GM12878 (cell line): ENCODE measurements at regions not wholly inside any gene's neighbourhood (a gene's known extent, or its start where the extent isn't known, plus 50 kb on each side); places are given as distances from the start of the nearest gene placed in this dataset.

Experiments used
- ATF2 ChIP-seq: IDR thresholded peaks from 2 replicates; pipeline ENCODE4 v1.6.1; 2012; ENCODE audit warnings: low read length, inconsistent platforms
- ATF7 ChIP-seq: fragments of 450-650 bp; IDR thresholded peaks from 2 replicates; pipeline ENCODE4 v1.6.1; 2016; ENCODE audit warnings: low read depth, mild to moderate bottlenecking
- EED ChIP-seq: sonication (generic); IDR thresholded peaks from 2 replicates; pipeline ENCODE4 v1.6.1; 2016; ENCODE audit warnings: antibody characterized with exemption, low read depth
- GABPA ChIP-seq: IDR thresholded peaks from 2 replicates; pipeline ENCODE4 v1.6.1; 2014; ENCODE audit warnings: antibody characterized with exemption, low read depth, mild to moderate bottlenecking, inconsistent platforms
- POLR2A ChIP-seq: IDR thresholded peaks from 2 replicates; pipeline ENCODE4 v1.6.1; 2011; ENCODE audit warnings: low read depth, mild to moderate bottlenecking, low read length
- RFX5 ChIP-seq: IDR thresholded peaks from 2 replicates; pipeline ENCODE4 v1.6.1; 2011; ENCODE audit warnings: low read depth, low read length, improper control_type of control experiment
- TCF7 ChIP-seq: IDR thresholded peaks from 2 replicates; pipeline ENCODE4 v1.6.1; 2014; ENCODE audit warnings: antibody characterized with exemption, borderline replicate concordance
- USF1 ChIP-seq: IDR thresholded peaks from 2 replicates; pipeline ENCODE4 v1.6.1; 2011; ENCODE audit warnings: borderline replicate concordance, low read depth, mild to moderate bottlenecking, moderate library complexity, mixed read lengths, low read length; ENCODE audit not compliant: insufficient read depth; ENCODE audit errors: extremely low read length
- YBX1 ChIP-seq: fragments of 450-650 bp; IDR thresholded peaks from 2 replicates; pipeline ENCODE4 v1.6.1; 2016; ENCODE audit warnings: antibody characterized with exemption
- TF ChIP-seq, protein P1 (sequence below): fragments of 450-650 bp; formaldehyde crosslinking; IDR thresholded peaks from 2 replicates; pipeline ENCODE4 v1.4.0; 2022; ENCODE audit warnings: mild to moderate bottlenecking, moderate library complexity
- TF ChIP-seq, protein P2 (sequence below): IDR thresholded peaks from 2 replicates; pipeline ENCODE4 v1.6.1; 2012; ENCODE audit warnings: mild to moderate bottlenecking, low read depth, low read length
- TF ChIP-seq, protein P3 (sequence below): fragments of 450-650 bp; conservative IDR thresholded peaks from 2 replicates; pipeline ENCODE4 v1.6.1; 2017; ENCODE audit warnings: mild to moderate bottlenecking, moderate library complexity
- TF ChIP-seq, protein P4 (sequence below), 3 experiments: IDR thresholded peaks in 2 of 3; conservative IDR thresholded peaks in 1 of 3; 2 replicates each; pipeline ENCODE4 v1.5.1; 2011; ENCODE audit warnings: low read depth in 3 of 3, low read length in 3 of 3, mild to moderate bottlenecking in 3 of 3, control low read depth in 2 of 3, moderate library complexity in 2 of 3, inconsistent platforms in 1 of 3, mixed read lengths in 1 of 3; ENCODE audit not compliant: control insufficient read depth in 2 of 3, insufficient read depth in 1 of 3; ENCODE audit errors: extremely low read depth in 1 of 3
- TF ChIP-seq, protein P5 (sequence below): fragments of 450-650 bp; IDR thresholded peaks from 2 replicates; pipeline ENCODE4 v1.6.1; 2017; ENCODE audit warnings: mild to moderate bottlenecking

DNA sequence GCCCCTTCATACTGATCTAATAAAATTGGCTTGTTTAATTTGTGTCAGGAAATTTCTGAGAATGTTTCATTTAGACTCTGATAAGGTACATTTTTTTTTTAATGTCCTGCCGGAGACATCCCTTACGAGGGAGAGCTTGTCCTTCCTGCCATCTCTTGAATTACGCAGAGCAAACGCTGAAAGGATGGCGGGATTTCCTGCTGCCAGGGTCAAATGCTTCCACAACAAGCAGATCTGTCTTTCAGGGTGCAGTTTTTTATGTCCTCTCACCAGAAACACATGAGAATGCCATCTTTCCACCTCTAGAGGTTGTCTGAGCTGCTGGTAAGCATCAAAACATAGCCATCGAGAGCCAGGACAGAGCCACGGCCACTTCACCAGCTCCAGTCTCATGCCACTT, 126.8 kb upstream of the ARHGAP5 start:
- TF ChIP-seq RFX5 (no peak), POLR2A (no peak), TCF7 (no peak), GABPA (no peak), YBX1 (no peak), ATF2 (no peak), EED (no peak), USF1 (no peak), ATF7 (no peak)
- TF ChIP-seq, protein P1, sequence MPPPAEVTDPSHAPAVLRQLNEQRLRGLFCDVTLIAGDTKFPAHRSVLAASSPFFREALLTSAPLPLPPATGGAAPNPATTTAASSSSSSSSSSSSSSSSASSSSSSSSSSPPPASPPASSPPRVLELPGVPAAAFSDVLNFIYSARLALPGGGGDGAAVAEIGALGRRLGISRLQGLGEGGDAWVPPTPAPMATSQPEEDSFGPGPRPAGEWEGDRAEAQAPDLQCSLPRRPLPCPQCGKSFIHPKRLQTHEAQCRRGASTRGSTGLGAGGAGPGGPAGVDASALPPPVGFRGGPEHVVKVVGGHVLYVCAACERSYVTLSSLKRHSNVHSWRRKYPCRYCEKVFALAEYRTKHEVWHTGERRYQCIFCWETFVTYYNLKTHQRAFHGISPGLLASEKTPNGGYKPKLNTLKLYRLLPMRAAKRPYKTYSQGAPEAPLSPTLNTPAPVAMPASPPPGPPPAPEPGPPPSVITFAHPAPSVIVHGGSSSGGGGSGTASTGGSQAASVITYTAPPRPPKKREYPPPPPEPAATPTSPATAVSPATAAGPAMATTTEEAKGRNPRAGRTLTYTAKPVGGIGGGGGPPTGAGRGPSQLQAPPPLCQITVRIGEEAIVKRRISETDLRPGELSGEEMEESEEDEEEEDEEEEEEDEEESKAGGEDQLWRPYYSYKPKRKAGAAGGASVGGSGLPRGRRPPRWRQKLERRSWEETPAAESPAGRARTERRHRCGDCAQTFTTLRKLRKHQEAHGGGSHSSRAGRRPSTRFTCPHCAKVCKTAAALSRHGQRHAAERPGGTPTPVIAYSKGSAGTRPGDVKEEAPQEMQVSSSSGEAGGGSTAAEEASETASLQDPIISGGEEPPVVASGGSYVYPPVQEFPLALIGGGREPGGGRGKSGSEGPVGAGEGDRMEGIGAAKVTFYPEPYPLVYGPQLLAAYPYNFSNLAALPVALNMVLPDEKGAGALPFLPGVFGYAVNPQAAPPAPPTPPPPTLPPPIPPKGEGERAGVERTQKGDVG: no peak
- TF ChIP-seq, protein P2, sequence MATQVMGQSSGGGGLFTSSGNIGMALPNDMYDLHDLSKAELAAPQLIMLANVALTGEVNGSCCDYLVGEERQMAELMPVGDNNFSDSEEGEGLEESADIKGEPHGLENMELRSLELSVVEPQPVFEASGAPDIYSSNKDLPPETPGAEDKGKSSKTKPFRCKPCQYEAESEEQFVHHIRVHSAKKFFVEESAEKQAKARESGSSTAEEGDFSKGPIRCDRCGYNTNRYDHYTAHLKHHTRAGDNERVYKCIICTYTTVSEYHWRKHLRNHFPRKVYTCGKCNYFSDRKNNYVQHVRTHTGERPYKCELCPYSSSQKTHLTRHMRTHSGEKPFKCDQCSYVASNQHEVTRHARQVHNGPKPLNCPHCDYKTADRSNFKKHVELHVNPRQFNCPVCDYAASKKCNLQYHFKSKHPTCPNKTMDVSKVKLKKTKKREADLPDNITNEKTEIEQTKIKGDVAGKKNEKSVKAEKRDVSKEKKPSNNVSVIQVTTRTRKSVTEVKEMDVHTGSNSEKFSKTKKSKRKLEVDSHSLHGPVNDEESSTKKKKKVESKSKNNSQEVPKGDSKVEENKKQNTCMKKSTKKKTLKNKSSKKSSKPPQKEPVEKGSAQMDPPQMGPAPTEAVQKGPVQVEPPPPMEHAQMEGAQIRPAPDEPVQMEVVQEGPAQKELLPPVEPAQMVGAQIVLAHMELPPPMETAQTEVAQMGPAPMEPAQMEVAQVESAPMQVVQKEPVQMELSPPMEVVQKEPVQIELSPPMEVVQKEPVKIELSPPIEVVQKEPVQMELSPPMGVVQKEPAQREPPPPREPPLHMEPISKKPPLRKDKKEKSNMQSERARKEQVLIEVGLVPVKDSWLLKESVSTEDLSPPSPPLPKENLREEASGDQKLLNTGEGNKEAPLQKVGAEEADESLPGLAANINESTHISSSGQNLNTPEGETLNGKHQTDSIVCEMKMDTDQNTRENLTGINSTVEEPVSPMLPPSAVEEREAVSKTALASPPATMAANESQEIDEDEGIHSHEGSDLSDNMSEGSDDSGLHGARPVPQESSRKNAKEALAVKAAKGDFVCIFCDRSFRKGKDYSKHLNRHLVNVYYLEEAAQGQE: no peak
- TF ChIP-seq, protein P3, sequence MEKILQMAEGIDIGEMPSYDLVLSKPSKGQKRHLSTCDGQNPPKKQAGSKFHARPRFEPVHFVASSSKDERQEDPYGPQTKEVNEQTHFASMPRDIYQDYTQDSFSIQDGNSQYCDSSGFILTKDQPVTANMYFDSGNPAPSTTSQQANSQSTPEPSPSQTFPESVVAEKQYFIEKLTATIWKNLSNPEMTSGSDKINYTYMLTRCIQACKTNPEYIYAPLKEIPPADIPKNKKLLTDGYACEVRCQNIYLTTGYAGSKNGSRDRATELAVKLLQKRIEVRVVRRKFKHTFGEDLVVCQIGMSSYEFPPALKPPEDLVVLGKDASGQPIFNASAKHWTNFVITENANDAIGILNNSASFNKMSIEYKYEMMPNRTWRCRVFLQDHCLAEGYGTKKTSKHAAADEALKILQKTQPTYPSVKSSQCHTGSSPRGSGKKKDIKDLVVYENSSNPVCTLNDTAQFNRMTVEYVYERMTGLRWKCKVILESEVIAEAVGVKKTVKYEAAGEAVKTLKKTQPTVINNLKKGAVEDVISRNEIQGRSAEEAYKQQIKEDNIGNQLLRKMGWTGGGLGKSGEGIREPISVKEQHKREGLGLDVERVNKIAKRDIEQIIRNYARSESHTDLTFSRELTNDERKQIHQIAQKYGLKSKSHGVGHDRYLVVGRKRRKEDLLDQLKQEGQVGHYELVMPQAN: no peak
- TF ChIP-seq, protein P4, sequence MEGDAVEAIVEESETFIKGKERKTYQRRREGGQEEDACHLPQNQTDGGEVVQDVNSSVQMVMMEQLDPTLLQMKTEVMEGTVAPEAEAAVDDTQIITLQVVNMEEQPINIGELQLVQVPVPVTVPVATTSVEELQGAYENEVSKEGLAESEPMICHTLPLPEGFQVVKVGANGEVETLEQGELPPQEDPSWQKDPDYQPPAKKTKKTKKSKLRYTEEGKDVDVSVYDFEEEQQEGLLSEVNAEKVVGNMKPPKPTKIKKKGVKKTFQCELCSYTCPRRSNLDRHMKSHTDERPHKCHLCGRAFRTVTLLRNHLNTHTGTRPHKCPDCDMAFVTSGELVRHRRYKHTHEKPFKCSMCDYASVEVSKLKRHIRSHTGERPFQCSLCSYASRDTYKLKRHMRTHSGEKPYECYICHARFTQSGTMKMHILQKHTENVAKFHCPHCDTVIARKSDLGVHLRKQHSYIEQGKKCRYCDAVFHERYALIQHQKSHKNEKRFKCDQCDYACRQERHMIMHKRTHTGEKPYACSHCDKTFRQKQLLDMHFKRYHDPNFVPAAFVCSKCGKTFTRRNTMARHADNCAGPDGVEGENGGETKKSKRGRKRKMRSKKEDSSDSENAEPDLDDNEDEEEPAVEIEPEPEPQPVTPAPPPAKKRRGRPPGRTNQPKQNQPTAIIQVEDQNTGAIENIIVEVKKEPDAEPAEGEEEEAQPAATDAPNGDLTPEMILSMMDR (IDR thresholded peaks at IDR 0.05 in 2 of 3, conservative IDR thresholded peaks at IDR 0.05 in 1 of 3; ENCODE audit: control insufficient read depth in 2 of 3, extremely low read depth in 1 of 3, insufficient read depth in 1 of 3, low read depth in 3 of 3, low read length in 3 of 3): no peak
- TF ChIP-seq, protein P5, sequence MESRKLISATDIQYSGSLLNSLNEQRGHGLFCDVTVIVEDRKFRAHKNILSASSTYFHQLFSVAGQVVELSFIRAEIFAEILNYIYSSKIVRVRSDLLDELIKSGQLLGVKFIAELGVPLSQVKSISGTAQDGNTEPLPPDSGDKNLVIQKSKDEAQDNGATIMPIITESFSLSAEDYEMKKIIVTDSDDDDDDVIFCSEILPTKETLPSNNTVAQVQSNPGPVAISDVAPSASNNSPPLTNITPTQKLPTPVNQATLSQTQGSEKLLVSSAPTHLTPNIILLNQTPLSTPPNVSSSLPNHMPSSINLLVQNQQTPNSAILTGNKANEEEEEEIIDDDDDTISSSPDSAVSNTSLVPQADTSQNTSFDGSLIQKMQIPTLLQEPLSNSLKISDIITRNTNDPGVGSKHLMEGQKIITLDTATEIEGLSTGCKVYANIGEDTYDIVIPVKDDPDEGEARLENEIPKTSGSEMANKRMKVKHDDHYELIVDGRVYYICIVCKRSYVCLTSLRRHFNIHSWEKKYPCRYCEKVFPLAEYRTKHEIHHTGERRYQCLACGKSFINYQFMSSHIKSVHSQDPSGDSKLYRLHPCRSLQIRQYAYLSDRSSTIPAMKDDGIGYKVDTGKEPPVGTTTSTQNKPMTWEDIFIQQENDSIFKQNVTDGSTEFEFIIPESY: no peak
